GM18873 (cell line): ENCODE measurements at regions not wholly inside any gene's neighbourhood (a gene's known extent, or its start where the extent isn't known, plus 50 kb on each side); places are given as distances from the start of the nearest gene placed in this dataset.

ENCODE experiments used
- ATAC-seq: cut with Tn5 transposase; IDR thresholded peaks from one replicate; pipeline ENCODE4 v1.9.1; 2021; ENCODE audit warnings: mild to moderate bottlenecking, moderate library complexity, moderate number of reproducible peaks; ENCODE audit not compliant: unreplicated experiment, low FRiP score

GRCh38 chr1:195326325-195326724, 1281.9 kb downstream of the KCNT2 start:
- no peak for ATAC-seq

GRCh38 chr1:195325181-195325580, 1283.1 kb downstream of the KCNT2 start:
- no peak for ATAC-seq

GRCh38 chr1:195306281-195306680, 1302.0 kb downstream of the KCNT2 start:
- no peak for ATAC-seq

GRCh38 chr1:195294911-195295310, 1313.3 kb downstream of the KCNT2 start:
- no peak for ATAC-seq

GRCh38 chr1:195278644-195279043, 1329.6 kb downstream of the KCNT2 start:
- no peak for ATAC-seq

- ATAC-seq = no peak
These were observed 1332.5 kb downstream of the KCNT2 start for GRCh38 chr1:195275710-195276109.

- ATAC-seq = no peak
These were observed 1356.3 kb downstream of the KCNT2 start for GRCh38 chr1:195251900-195252299.

- ATAC-seq = no peak
These were observed 1364.7 kb downstream of the KCNT2 start for GRCh38 chr1:195243492-195243891.

- ATAC-seq = no peak
These were observed 1367.2 kb downstream of the KCNT2 start for GRCh38 chr1:195241066-195241465.

- ATAC-seq = no peak
These were observed 1369.9 kb downstream of the KCNT2 start for GRCh38 chr1:195238313-195238712.

- no peak for ATAC-seq
These were observed 1371.0 kb downstream of the KCNT2 start for GRCh38 chr1:195236991-195237889.

GRCh38 chr1:195218428-195219212, 1389.6 kb downstream of the KCNT2 start:
- ATAC-seq = no peak

GRCh38 chr1:195202241-195202640, 1406.0 kb downstream of the KCNT2 start:
- no peak for ATAC-seq

GRCh38 chr1:195200772-195201171, 1407.5 kb downstream of the KCNT2 start:
- no peak for ATAC-seq

- no peak for ATAC-seq
These were observed 1411.1 kb downstream of the KCNT2 start for GRCh38 chr1:195197116-195197515.

GRCh38 chr1:195195423-195196057, 1412.7 kb downstream of the KCNT2 start:
- peak; percentile 98 for ATAC-seq

GRCh38 chr1:195193134-195193533, 1415.1 kb downstream of the KCNT2 start:
- ATAC-seq = no peak

- ATAC-seq = no peak
These were observed 1419.4 kb downstream of the KCNT2 start for GRCh38 chr1:195188821-195189220.

- no peak for ATAC-seq
These were observed 1421.7 kb downstream of the KCNT2 start for GRCh38 chr1:195186544-195186943.

- ATAC-seq = no peak
These were observed 1422.5 kb downstream of the KCNT2 start for GRCh38 chr1:195185736-195186135.

GRCh38 chr1:195185321-195185720, 1422.9 kb downstream of the KCNT2 start:
- ATAC-seq = no peak
